Activated T-cell treated with anti-CD3 and anti-CD28 coated beads for 4 hours (primary cell): ENCODE measurements at regions not wholly inside any gene's neighbourhood (a gene's known extent, or its start where the extent isn't known, plus 50 kb on each side); places are given as distances from the start of the nearest gene placed in this dataset.
"Not testable (repeated sequence)": the region's sequence is repeated elsewhere in the genome, so short reads cannot be mapped to it uniquely, and the experiment has no call there.

Experiments
- DNase-seq: peaks from one replicate; pipeline ENCODE4 v3.0.0-alpha.2; 2020

- no peak for DNase-seq
Observed at GRCh38 chr12:129959889-129960288, 56.1 kb upstream of the TMEM132D start.

GRCh38 chr12:129961091-129961490 lies 57.3 kb upstream of the TMEM132D start:
- no peak for DNase-seq

- no peak for DNase-seq
Observed at GRCh38 chr12:129961856-129962255, 58.0 kb upstream of the TMEM132D start.

GRCh38 chr12:129964300-129964699 lies 60.5 kb upstream of the TMEM132D start:
- DNase-seq = no peak

- no peak for DNase-seq
Observed at GRCh38 chr12:129964826-129965457, 61.1 kb upstream of the TMEM132D start.

- no peak for DNase-seq
Observed at GRCh38 chr12:129966146-129966995, 62.5 kb upstream of the TMEM132D start.

- no peak for DNase-seq
Observed at GRCh38 chr12:129971721-129972120, 67.9 kb upstream of the TMEM132D start.

GRCh38 chr12:129973236-129973961 lies 69.6 kb upstream of the TMEM132D start:
- no peak for DNase-seq

GRCh38 chr12:129984106-129984505 lies 80.3 kb upstream of the TMEM132D start:
- DNase-seq = no peak

- no peak for DNase-seq
Observed at GRCh38 chr12:129987841-129988240, 84.0 kb upstream of the TMEM132D start.

GRCh38 chr12:129994634-129995033 lies 90.8 kb upstream of the TMEM132D start:
- no peak for DNase-seq

- DNase-seq = no peak
Observed at GRCh38 chr12:129997239-129997638, 93.4 kb upstream of the TMEM132D start.

- DNase-seq = not testable (repeated sequence)
Observed at GRCh38 chr12:130004310-130004877, 100.6 kb upstream of the TMEM132D start.

GRCh38 chr12:130007771-130008170 lies 103.9 kb upstream of the TMEM132D start:
- no peak for DNase-seq

GRCh38 chr12:130008241-130008640 lies 104.4 kb upstream of the TMEM132D start:
- no peak for DNase-seq

- no peak for DNase-seq
Observed at GRCh38 chr12:130009961-130010360, 106.1 kb upstream of the TMEM132D start.

GRCh38 chr12:130011611-130012385 lies 108.0 kb upstream of the TMEM132D start:
- DNase-seq = no peak

GRCh38 chr12:130013771-130014484 lies 110.1 kb upstream of the TMEM132D start:
- peak; percentile 7 for DNase-seq

- DNase-seq = no peak
Observed at GRCh38 chr12:130014485-130014807, 110.6 kb upstream of the TMEM132D start.

- DNase-seq = no peak
Observed at GRCh38 chr12:130016194-130016593, 112.4 kb upstream of the TMEM132D start.

GRCh38 chr12:130016986-130017385 lies 113.2 kb upstream of the TMEM132D start:
- DNase-seq = no peak
